HS-27A (cell line): ENCODE measurements at regions not wholly inside any gene's neighbourhood (a gene's known extent, or its start where the extent isn't known, plus 50 kb on each side); places are given as distances from the start of the nearest gene placed in this dataset.
"Not testable (repeated sequence)": the region's sequence is repeated elsewhere in the genome, so short reads cannot be mapped to it uniquely, and the experiment has no call there.

ENCODE experiments used
- DNase-seq: peaks from one replicate; pipeline ENCODE4 v3.0.0-alpha.2; 2012; ENCODE audit warnings: low read depth, missing footprints

- no peak for DNase-seq
These were observed 88.7 kb upstream of the ZWINT start for GRCh38 chr10:56449770-56450169.

GRCh38 chr10:56447613-56448012 is 86.6 kb upstream of the ZWINT start:
- not testable (repeated sequence) for DNase-seq

- DNase-seq, result not testable (repeated sequence)
These were observed 80.3 kb upstream of the ZWINT start for GRCh38 chr10:56441337-56441736.
